ENCODE measurements at regions not wholly inside any gene's neighbourhood (a gene's known extent, or its start where the extent isn't known, plus 50 kb on each side); places are given as distances from the start of the nearest gene placed in this dataset.

GRCh38 chr15:99842071-99842470 is 108.8 kb upstream of the LYSMD4 start:
- no peak for TF ChIP-seq CTCF (IDR thresholded peaks at IDR 0.05; ENCODE audit: poor library complexity, severe bottlenecking)
- no peak for TF ChIP-seq REST (IDR thresholded peaks at IDR 0.05; ENCODE audit: borderline replicate concordance)
- TF ChIP-seq EZH2 (IDR thresholded peaks at IDR 0.05; ENCODE audit: borderline replicate concordance, insufficient read depth, low read length, poor library complexity, severe bottlenecking): no peak
- TF ChIP-seq POLR2AphosphoS5 (IDR thresholded peaks at IDR 0.05): no peak
